ENCODE measurements at regions not wholly inside any gene's neighbourhood (a gene's known extent, or its start where the extent isn't known, plus 50 kb on each side); places are given as distances from the start of the nearest gene placed in this dataset.

GRCh38 chr4:176945334-176945733 lies 152.6 kb upstream of the VEGFC start:
- no peaks in the 10 kb centered on the region for H3K9me3 ChIP-seq (replicated peaks; ENCODE audit: control insufficient read depth, insufficient read depth, low read length)
- H3K9me1 ChIP-seq (replicated peaks; ENCODE audit: control insufficient read depth, extremely low read depth, insufficient read depth, low read length) = no peaks in the 10 kb centered on the region
- no peak overlapping the region for H3K4me3 ChIP-seq (replicated peaks in 1 of 3; ENCODE audit: insufficient read depth in 1 of 3, low read depth in 1 of 3, low read length in 3 of 3)
- no peaks in the 10 kb centered on the region for H3K79me2 ChIP-seq (ENCODE audit: control insufficient read depth, insufficient read depth, low read length)
- CTCF ChIA-PET = interaction anchor here (1.6 kb wide), 1 partner anchor 102 kb away, joined by 5 read pairs; no protein-coding TSS in a partner anchor
- intact Hi-C loops (cut with micrococcal nuclease) (no loop called here), dilution Hi-C loops (cut with MboI; ENCODE audit: extremely low pct_ligation_motif_present, low sequenced_read_pairs) (no loop called here)
- no TSS peak for BruUV-seq (replicated peaks)
- H3K4me2 ChIP-seq (ENCODE audit: insufficient read depth, low read length) = no peak overlapping the region
- POLR2A ChIA-PET = no interaction called here
- no peaks in the 10 kb centered on the region for H3K4me1 ChIP-seq (ENCODE audit: control insufficient read depth, extremely low read depth, insufficient read depth, low read length)
- TF ChIP-seq JUN (IDR thresholded peaks at IDR 0.05; ENCODE audit: borderline replicate concordance, insufficient read depth, insufficient read length, low read depth) (no peak), POLR2A (IDR thresholded peaks at IDR 0.05; ENCODE audit: low read depth, low read length) (no peak), GATA2 (IDR thresholded peaks at IDR 0.05; ENCODE audit: insufficient read depth, insufficient read length, low read depth, low read length) (no peak), FOS (IDR thresholded peaks at IDR 0.05; ENCODE audit: borderline replicate concordance, insufficient read depth, low read length) (no peak), EZH2 (IDR thresholded peaks at IDR 0.05; ENCODE audit: borderline replicate concordance, low read depth, low read length, severe bottlenecking) (no peak), MYC (IDR thresholded peaks at IDR 0.05; ENCODE audit: low read depth, low read length) (no peak), POLR2AphosphoS5 (IDR thresholded peaks at IDR 0.05; ENCODE audit: insufficient read depth, low read depth, low read length) (no peak), MAX (IDR thresholded peaks at IDR 0.05; ENCODE audit: insufficient read depth, insufficient read length) (no peak)
- TF ChIP-seq, protein P1, sequence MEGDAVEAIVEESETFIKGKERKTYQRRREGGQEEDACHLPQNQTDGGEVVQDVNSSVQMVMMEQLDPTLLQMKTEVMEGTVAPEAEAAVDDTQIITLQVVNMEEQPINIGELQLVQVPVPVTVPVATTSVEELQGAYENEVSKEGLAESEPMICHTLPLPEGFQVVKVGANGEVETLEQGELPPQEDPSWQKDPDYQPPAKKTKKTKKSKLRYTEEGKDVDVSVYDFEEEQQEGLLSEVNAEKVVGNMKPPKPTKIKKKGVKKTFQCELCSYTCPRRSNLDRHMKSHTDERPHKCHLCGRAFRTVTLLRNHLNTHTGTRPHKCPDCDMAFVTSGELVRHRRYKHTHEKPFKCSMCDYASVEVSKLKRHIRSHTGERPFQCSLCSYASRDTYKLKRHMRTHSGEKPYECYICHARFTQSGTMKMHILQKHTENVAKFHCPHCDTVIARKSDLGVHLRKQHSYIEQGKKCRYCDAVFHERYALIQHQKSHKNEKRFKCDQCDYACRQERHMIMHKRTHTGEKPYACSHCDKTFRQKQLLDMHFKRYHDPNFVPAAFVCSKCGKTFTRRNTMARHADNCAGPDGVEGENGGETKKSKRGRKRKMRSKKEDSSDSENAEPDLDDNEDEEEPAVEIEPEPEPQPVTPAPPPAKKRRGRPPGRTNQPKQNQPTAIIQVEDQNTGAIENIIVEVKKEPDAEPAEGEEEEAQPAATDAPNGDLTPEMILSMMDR (IDR thresholded peaks at IDR 0.05; ENCODE audit: extremely low read depth in 1 of 2, insufficient read depth in 1 of 2, low read depth in 1 of 2, low read length in 2 of 2) = no peak
- H3K9ac ChIP-seq (replicated peaks; ENCODE audit: extremely low read depth, insufficient read depth, low read length) = no peak overlapping the region
- H3K27me3 ChIP-seq (ENCODE audit: control insufficient read depth in 2 of 2, insufficient read depth in 2 of 2, low read length in 2 of 2) = no peaks in the 10 kb centered on the region
- H4K20me1 ChIP-seq (replicated peaks; ENCODE audit: control insufficient read depth, extremely low read depth, insufficient read depth, low read length) = no peaks in the 10 kb centered on the region
- no peak overlapping the region for H2AFZ ChIP-seq (ENCODE audit: low read depth, low read length)
- DNase-seq (ENCODE audit: low read depth, low spot score) (no peak), FAIRE-seq (no peak)
- H3K36me3 ChIP-seq (ENCODE audit: control insufficient read depth in 2 of 2, extremely low read depth in 1 of 2, insufficient read depth in 2 of 2, low read length in 2 of 2) = no peaks in the 10 kb centered on the region
- H3K27ac ChIP-seq (ENCODE audit: insufficient read depth, low read depth, low read length) = no peak overlapping the region
